SK-N-SH treated with all-trans-retinoic acid at 6 μM for 48 hours (cell line): ENCODE measurements at regions not wholly inside any gene's neighbourhood (a gene's known extent, or its start where the extent isn't known, plus 50 kb on each side); places are given as distances from the start of the nearest gene placed in this dataset.

Experiments used
- ATAC-seq: fragments of 200-7000 bp; cut with Tn5 transposase; 3 replicates; pipeline ENCODE4 v1.9.1; 2020; ENCODE audit warnings: mild to moderate bottlenecking, moderate library complexity
- ARNTL ChIP-seq: fragments of 450-650 bp; formaldehyde crosslinking; IDR thresholded peaks from 2 replicates; pipeline ENCODE4 v1.5.0; 2020; ENCODE audit warnings: low read depth, mild to moderate bottlenecking, moderate library complexity, borderline replicate concordance
- BACH2 ChIP-seq: fragments of 250-450 bp; sonication (Bioruptor Pico); IDR thresholded peaks from 2 replicates; pipeline ENCODE4 v1.9.0; 2021; ENCODE audit warnings: mild to moderate bottlenecking, borderline replicate concordance
- CSDC2 ChIP-seq: fragments of 250-450 bp; sonication (Bioruptor Pico); IDR thresholded peaks from 2 replicates; pipeline ENCODE4 v1.5.0; 2020; ENCODE audit warnings: mild to moderate bottlenecking, moderate library complexity
- ESRRG ChIP-seq: fragments of 250-450 bp; sonication (Bioruptor Pico); IDR thresholded peaks from 2 replicates; pipeline ENCODE4 v1.6.1; 2021; ENCODE audit warnings: mild to moderate bottlenecking
- GLIS3 ChIP-seq: fragments of 250-450 bp; sonication (Bioruptor Pico); IDR thresholded peaks from 2 replicates; pipeline ENCODE4 v1.5.0; 2020; ENCODE audit warnings: mild to moderate bottlenecking, moderate library complexity
- ISL1 ChIP-seq: fragments of 250-450 bp; sonication (Bioruptor Pico); IDR thresholded peaks from 2 replicates; pipeline ENCODE4 v2.1.2; 2022; ENCODE audit warnings: mild to moderate bottlenecking, moderate library complexity
- OSR1 ChIP-seq: fragments of 250-450 bp; sonication (Bioruptor Pico); IDR thresholded peaks from 2 replicates; pipeline ENCODE4 v1.8.0; 2022; ENCODE audit warnings: moderate library complexity, mild to moderate bottlenecking, inconsistent platforms
- PPARA ChIP-seq: fragments of 250-450 bp; sonication (Bioruptor Pico); IDR thresholded peaks from 2 replicates; pipeline ENCODE4 v1.5.0; 2020; ENCODE audit warnings: mild to moderate bottlenecking, borderline replicate concordance
- RARB ChIP-seq: fragments of 250-450 bp; sonication (Bioruptor Pico); IDR thresholded peaks from 2 replicates; pipeline ENCODE4 v1.8.0; 2021; ENCODE audit warnings: mild to moderate bottlenecking, moderate library complexity
- SNAI2 ChIP-seq: fragments of 250-450 bp; sonication (Bioruptor Pico); IDR thresholded peaks from 2 replicates; pipeline ENCODE4 v1.5.0; 2020; ENCODE audit warnings: mild to moderate bottlenecking, moderate library complexity
- TCF4 ChIP-seq: fragments of 250-450 bp; sonication (Bioruptor Pico); IDR thresholded peaks from 2 replicates; pipeline ENCODE4 v1.8.0; 2021; ENCODE audit warnings: mild to moderate bottlenecking, moderate library complexity, borderline replicate concordance
- TOX ChIP-seq: fragments of 250-450 bp; sonication (Bioruptor Pico); IDR thresholded peaks from 2 replicates; pipeline ENCODE4 v1.8.0; 2021; ENCODE audit warnings: mild to moderate bottlenecking, moderate library complexity, borderline replicate concordance
- ZC3H10 ChIP-seq: fragments of 250-450 bp; sonication (Bioruptor Pico); IDR thresholded peaks from 2 replicates; pipeline ENCODE4 v1.5.1; 2021; ENCODE audit warnings: mild to moderate bottlenecking, moderate library complexity
- ZFP3 ChIP-seq: fragments of 250-450 bp; sonication (Bioruptor Pico); IDR thresholded peaks from 2 replicates; pipeline ENCODE4 v1.5.0; 2020; ENCODE audit warnings: mild to moderate bottlenecking, moderate library complexity
- ZFP30 ChIP-seq: fragments of 450-650 bp; formaldehyde crosslinking; IDR thresholded peaks from 2 replicates; pipeline ENCODE4 v1.5.0; 2022; ENCODE audit warnings: mild to moderate bottlenecking, moderate library complexity
- ZNF565 ChIP-seq: fragments of 450-650 bp; formaldehyde crosslinking; conservative IDR thresholded peaks from 2 replicates; pipeline ENCODE4 v1.5.0; 2020; ENCODE audit warnings: low read depth, mild to moderate bottlenecking, moderate library complexity
- ZNF70 ChIP-seq: fragments of 450-650 bp; formaldehyde crosslinking; IDR thresholded peaks from 2 replicates; pipeline ENCODE4 v1.5.0; 2020; ENCODE audit warnings: mild to moderate bottlenecking, moderate library complexity
- ZNF8 ChIP-seq: fragments of 450-650 bp; formaldehyde crosslinking; IDR thresholded peaks from 2 replicates; pipeline ENCODE4 v1.5.0; 2020; ENCODE audit warnings: mild to moderate bottlenecking, moderate library complexity
- TF ChIP-seq, protein P1 (sequence below): fragments of 250-450 bp; sonication (Bioruptor Pico); IDR thresholded peaks from 2 replicates; pipeline ENCODE4 v1.8.0; 2020; ENCODE audit warnings: mild to moderate bottlenecking, moderate library complexity, borderline replicate concordance
- TF ChIP-seq, protein P2 (sequence below): fragments of 250-450 bp; sonication (Bioruptor Pico); IDR thresholded peaks from 2 replicates; pipeline ENCODE4 v1.8.0; 2021; ENCODE audit warnings: low read depth, mild to moderate bottlenecking, moderate library complexity, borderline replicate concordance
- TF ChIP-seq, protein P3 (sequence below): fragments of 250-450 bp; sonication (Bioruptor Pico); IDR thresholded peaks from 2 replicates; pipeline ENCODE4 v1.5.1; 2021; ENCODE audit warnings: mild to moderate bottlenecking, moderate library complexity
- TF ChIP-seq, protein P4 (sequence below): fragments of 250-450 bp; sonication (Bioruptor Pico); IDR thresholded peaks from 2 replicates; pipeline ENCODE4 v1.5.0; 2020; ENCODE audit warnings: mild to moderate bottlenecking, moderate library complexity
- TF ChIP-seq, protein P5 (sequence below): fragments of 250-450 bp; sonication (Bioruptor Pico); IDR thresholded peaks from 2 replicates; pipeline ENCODE4 v1.5.1; 2020; ENCODE audit warnings: low read depth, mild to moderate bottlenecking, moderate library complexity

DNA sequence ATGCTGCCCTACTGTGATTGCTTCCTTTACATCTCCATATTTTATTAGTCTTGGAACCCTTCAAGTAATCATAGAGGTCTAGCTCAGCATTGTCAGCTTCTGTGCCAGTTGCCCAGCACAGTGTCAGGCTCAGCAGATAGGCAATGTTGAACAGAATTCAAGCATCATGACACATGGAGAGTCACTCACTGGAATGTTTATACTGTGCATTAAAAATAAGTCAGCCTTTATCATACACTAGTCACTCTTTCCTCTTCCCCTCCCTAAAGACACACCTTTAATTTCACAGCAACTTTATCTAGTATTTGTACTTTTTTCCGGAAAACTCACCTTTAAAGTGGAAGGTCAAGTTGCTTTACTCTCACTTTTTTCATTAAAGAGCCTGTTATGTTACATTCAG is 253.8 kb upstream of the CDH11 start:
- TF ChIP-seq ZFP3 (CRISPR knock-in tag) (no peak), TOX (CRISPR knock-in tag) (no peak), SNAI2 (no peak), ISL1 (CRISPR knock-in tag) (no peak), PPARA (CRISPR knock-in tag) (no peak), OSR1 (CRISPR knock-in tag) (no peak), ZNF8 (no peak), ESRRG (CRISPR knock-in tag) (no peak), ZC3H10 (CRISPR knock-in tag) (no peak)
- TF ChIP-seq, protein P1, sequence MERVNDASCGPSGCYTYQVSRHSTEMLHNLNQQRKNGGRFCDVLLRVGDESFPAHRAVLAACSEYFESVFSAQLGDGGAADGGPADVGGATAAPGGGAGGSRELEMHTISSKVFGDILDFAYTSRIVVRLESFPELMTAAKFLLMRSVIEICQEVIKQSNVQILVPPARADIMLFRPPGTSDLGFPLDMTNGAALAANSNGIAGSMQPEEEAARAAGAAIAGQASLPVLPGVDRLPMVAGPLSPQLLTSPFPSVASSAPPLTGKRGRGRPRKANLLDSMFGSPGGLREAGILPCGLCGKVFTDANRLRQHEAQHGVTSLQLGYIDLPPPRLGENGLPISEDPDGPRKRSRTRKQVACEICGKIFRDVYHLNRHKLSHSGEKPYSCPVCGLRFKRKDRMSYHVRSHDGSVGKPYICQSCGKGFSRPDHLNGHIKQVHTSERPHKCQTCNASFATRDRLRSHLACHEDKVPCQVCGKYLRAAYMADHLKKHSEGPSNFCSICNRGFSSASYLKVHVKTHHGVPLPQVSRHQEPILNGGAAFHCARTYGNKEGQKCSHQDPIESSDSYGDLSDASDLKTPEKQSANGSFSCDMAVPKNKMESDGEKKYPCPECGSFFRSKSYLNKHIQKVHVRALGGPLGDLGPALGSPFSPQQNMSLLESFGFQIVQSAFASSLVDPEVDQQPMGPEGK (CRISPR knock-in tag), result no peak
- TF ChIP-seq, protein P2, sequence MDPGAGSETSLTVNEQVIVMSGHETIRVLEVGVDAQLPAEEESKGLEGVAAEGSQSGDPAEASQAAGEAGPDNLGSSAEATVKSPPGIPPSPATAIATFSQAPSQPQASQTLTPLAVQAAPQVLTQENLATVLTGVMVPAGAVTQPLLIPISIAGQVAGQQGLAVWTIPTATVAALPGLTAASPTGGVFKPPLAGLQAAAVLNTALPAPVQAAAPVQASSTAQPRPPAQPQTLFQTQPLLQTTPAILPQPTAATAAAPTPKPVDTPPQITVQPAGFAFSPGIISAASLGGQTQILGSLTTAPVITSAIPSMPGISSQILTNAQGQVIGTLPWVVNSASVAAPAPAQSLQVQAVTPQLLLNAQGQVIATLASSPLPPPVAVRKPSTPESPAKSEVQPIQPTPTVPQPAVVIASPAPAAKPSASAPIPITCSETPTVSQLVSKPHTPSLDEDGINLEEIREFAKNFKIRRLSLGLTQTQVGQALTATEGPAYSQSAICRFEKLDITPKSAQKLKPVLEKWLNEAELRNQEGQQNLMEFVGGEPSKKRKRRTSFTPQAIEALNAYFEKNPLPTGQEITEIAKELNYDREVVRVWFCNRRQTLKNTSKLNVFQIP (CRISPR knock-in tag), result no peak
- peak; percentile 42; the same call in 2 of the 3 replicates for ATAC-seq

DNA sequence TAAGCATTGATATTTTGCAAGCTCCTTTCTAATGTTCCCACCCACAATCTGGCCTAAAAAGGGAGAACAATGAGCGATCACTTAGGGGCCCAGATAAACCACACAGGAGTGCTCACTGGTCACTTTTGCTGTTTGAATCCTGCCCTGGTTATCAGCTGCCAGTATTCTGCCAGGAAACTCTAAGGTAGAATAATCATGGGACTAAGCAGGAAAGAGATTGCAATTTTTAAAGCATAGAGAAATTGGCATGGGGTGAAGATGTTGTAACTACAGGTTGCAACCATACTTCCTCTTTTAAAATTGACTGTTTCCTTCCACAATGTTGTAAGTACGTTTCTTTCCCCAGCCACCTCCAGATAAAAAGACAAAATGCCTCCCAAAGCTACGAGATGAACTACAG is 251.2 kb upstream of the CDH11 start:
- no peak for ATAC-seq
- no peak for TF ChIP-seq ZNF70 (CRISPR knock-in tag)
- TF ChIP-seq, protein P3, sequence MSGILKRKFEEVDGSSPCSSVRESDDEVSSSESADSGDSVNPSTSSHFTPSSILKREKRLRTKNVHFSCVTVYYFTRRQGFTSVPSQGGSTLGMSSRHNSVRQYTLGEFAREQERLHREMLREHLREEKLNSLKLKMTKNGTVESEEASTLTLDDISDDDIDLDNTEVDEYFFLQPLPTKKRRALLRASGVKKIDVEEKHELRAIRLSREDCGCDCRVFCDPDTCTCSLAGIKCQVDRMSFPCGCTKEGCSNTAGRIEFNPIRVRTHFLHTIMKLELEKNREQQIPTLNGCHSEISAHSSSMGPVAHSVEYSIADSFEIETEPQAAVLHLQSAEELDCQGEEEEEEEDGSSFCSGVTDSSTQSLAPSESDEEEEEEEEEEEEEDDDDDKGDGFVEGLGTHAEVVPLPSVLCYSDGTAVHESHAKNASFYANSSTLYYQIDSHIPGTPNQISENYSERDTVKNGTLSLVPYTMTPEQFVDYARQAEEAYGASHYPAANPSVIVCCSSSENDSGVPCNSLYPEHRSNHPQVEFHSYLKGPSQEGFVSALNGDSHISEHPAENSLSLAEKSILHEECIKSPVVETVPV (CRISPR knock-in tag), result no peak
- no peak for TF ChIP-seq ZC3H10 (CRISPR knock-in tag)
- no peak for TF ChIP-seq TOX (CRISPR knock-in tag)
- TF ChIP-seq ZFP30, result no peak
- TF ChIP-seq, protein P4, sequence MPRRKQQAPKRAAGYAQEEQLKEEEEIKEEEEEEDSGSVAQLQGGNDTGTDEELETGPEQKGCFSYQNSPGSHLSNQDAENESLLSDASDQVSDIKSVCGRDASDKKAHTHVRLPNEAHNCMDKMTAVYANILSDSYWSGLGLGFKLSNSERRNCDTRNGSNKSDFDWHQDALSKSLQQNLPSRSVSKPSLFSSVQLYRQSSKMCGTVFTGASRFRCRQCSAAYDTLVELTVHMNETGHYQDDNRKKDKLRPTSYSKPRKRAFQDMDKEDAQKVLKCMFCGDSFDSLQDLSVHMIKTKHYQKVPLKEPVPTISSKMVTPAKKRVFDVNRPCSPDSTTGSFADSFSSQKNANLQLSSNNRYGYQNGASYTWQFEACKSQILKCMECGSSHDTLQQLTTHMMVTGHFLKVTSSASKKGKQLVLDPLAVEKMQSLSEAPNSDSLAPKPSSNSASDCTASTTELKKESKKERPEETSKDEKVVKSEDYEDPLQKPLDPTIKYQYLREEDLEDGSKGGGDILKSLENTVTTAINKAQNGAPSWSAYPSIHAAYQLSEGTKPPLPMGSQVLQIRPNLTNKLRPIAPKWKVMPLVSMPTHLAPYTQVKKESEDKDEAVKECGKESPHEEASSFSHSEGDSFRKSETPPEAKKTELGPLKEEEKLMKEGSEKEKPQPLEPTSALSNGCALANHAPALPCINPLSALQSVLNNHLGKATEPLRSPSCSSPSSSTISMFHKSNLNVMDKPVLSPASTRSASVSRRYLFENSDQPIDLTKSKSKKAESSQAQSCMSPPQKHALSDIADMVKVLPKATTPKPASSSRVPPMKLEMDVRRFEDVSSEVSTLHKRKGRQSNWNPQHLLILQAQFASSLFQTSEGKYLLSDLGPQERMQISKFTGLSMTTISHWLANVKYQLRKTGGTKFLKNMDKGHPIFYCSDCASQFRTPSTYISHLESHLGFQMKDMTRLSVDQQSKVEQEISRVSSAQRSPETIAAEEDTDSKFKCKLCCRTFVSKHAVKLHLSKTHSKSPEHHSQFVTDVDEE (CRISPR knock-in tag), result no peak
- TF ChIP-seq PPARA (CRISPR knock-in tag), result no peak
- no peak for TF ChIP-seq ESRRG (CRISPR knock-in tag)
- no peak for TF ChIP-seq RARB
- TF ChIP-seq, protein P1 (CRISPR knock-in tag), result no peak
- TF ChIP-seq ZNF565 (CRISPR knock-in tag), result no peak
- TF ChIP-seq ZFP3 (CRISPR knock-in tag), result no peak
- no peak for TF ChIP-seq TCF4 (CRISPR knock-in tag)
- no peak for TF ChIP-seq ZNF8
- no peak for TF ChIP-seq GLIS3
- TF ChIP-seq BACH2 (CRISPR knock-in tag), result no peak
- TF ChIP-seq SNAI2, result no peak
- TF ChIP-seq CSDC2 (CRISPR knock-in tag), result no peak
- TF ChIP-seq ISL1 (CRISPR knock-in tag), result no peak
- TF ChIP-seq OSR1 (CRISPR knock-in tag), result no peak

DNA sequence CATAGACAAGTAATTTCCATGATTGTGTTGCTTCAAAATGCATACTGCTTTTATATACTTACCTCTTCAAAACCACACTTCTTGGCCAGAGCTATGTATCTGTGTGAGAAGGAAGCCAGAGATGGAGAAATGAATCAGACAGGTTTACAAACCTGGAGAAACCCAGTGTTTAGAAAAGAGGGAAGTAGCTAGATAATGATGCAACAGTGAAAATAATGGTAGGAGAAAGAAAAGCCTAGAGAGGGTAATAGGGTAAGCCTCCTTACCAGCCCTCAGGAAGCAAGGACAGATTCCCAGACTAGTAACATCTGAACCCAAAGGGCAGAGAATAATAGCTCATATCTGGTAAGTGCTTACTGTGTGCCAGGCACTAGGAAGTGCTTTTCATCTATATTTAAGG is 250.3 kb upstream of the CDH11 start:
- no peak for ATAC-seq
- TF ChIP-seq TCF4 (CRISPR knock-in tag) (no peak), ZNF565 (CRISPR knock-in tag) (no peak), ARNTL (CRISPR knock-in tag) (no peak), ZNF70 (CRISPR knock-in tag) (no peak), BACH2 (CRISPR knock-in tag) (no peak), PPARA (CRISPR knock-in tag) (no peak), ZC3H10 (CRISPR knock-in tag) (no peak), RARB (no peak)
- TF ChIP-seq, protein P5, sequence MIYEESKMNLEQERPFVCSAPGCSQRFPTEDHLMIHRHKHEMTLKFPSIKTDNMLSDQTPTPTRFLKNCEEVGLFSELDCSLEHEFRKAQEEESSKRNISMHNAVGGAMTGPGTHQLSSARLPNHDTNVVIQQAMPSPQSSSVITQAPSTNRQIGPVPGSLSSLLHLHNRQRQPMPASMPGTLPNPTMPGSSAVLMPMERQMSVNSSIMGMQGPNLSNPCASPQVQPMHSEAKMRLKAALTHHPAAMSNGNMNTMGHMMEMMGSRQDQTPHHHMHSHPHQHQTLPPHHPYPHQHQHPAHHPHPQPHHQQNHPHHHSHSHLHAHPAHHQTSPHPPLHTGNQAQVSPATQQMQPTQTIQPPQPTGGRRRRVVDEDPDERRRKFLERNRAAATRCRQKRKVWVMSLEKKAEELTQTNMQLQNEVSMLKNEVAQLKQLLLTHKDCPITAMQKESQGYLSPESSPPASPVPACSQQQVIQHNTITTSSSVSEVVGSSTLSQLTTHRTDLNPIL (CRISPR knock-in tag), result no peak
- TF ChIP-seq, protein P1 (CRISPR knock-in tag), result no peak
